Occipital lobe (tissue), 1 donor: ENCODE measurements at regions not wholly inside any gene's neighbourhood (a gene's known extent, or its start where the extent isn't known, plus 50 kb on each side); places are given as distances from the start of the nearest gene placed in this dataset.
"Not testable (repeated sequence)": the region's sequence is repeated elsewhere in the genome, so short reads cannot be mapped to it uniquely, and the experiment has no call there.

Experiments used
- DNase-seq: peaks from one replicate; lab custom pipeline; 2025; lab: John Stamatoyannopoulos, UW

GRCh38 chr7:15054304-15054703 lies 151.8 kb upstream of the DGKB start:
- DNase-seq = not testable (repeated sequence)

GRCh38 chr7:15049157-15049556 lies 146.6 kb upstream of the DGKB start:
- DNase-seq = no peak

- DNase-seq = no peak
Measured at GRCh38 chr7:15046861-15047260, 144.3 kb upstream of the DGKB start.

- DNase-seq = no peak
Measured at GRCh38 chr7:15043931-15044330, 141.4 kb upstream of the DGKB start.

- no peak for DNase-seq
Measured at GRCh38 chr7:15042285-15043065, 139.9 kb upstream of the DGKB start.

- DNase-seq = no peak
Measured at GRCh38 chr7:15041226-15041625, 138.7 kb upstream of the DGKB start.

- no peak for DNase-seq
Measured at GRCh38 chr7:15035814-15036213, 133.3 kb upstream of the DGKB start.

GRCh38 chr7:15033039-15033438 lies 130.5 kb upstream of the DGKB start:
- DNase-seq = no peak

- no peak for DNase-seq
Measured at GRCh38 chr7:15018981-15019380, 116.4 kb upstream of the DGKB start.

GRCh38 chr7:15016766-15017165 lies 114.2 kb upstream of the DGKB start:
- DNase-seq = no peak

GRCh38 chr7:15016315-15016667 lies 113.7 kb upstream of the DGKB start:
- DNase-seq = no peak

GRCh38 chr7:15015545-15016314 lies 113.2 kb upstream of the DGKB start:
- DNase-seq = no peak

GRCh38 chr7:15012135-15012534 lies 109.6 kb upstream of the DGKB start:
- no peak for DNase-seq

GRCh38 chr7:15011289-15011688 lies 108.7 kb upstream of the DGKB start:
- no peak for DNase-seq

- DNase-seq = no peak
Measured at GRCh38 chr7:15007507-15007906, 105.0 kb upstream of the DGKB start.

GRCh38 chr7:15005672-15006071 lies 103.1 kb upstream of the DGKB start:
- DNase-seq = no peak

- DNase-seq = no peak
Measured at GRCh38 chr7:15000157-15000556, 97.6 kb upstream of the DGKB start.

GRCh38 chr7:14999331-14999730 lies 96.8 kb upstream of the DGKB start:
- DNase-seq = no peak

GRCh38 chr7:14995774-14996173 lies 93.2 kb upstream of the DGKB start:
- no peak for DNase-seq

- no peak for DNase-seq
Measured at GRCh38 chr7:14988941-14989340, 86.4 kb upstream of the DGKB start.

- no peak for DNase-seq
Measured at GRCh38 chr7:14978687-14979086, 76.1 kb upstream of the DGKB start.

- DNase-seq = no peak
Measured at GRCh38 chr7:14974688-14975087, 72.1 kb upstream of the DGKB start.
